PC-9 (cell line): ENCODE measurements at regions not wholly inside any gene's neighbourhood (a gene's known extent, or its start where the extent isn't known, plus 50 kb on each side); places are given as distances from the start of the nearest gene placed in this dataset.

ENCODE experiments used
- EZH2 ChIP-seq: fragments of 200-600 bp; sonication (generic); IDR thresholded peaks from 2 replicates; pipeline ENCODE4 v1.8.0; 2017; ENCODE audit warnings: antibody characterized with exemption, low read depth
- TF ChIP-seq, protein P1 (sequence below): fragments of 200-600 bp; sonication (generic); conservative IDR thresholded peaks from 2 replicates; pipeline ENCODE4 v1.6.1; 2017; ENCODE audit warnings: mixed run types, antibody characterized with exemption, mild to moderate bottlenecking, moderate library complexity

DNA sequence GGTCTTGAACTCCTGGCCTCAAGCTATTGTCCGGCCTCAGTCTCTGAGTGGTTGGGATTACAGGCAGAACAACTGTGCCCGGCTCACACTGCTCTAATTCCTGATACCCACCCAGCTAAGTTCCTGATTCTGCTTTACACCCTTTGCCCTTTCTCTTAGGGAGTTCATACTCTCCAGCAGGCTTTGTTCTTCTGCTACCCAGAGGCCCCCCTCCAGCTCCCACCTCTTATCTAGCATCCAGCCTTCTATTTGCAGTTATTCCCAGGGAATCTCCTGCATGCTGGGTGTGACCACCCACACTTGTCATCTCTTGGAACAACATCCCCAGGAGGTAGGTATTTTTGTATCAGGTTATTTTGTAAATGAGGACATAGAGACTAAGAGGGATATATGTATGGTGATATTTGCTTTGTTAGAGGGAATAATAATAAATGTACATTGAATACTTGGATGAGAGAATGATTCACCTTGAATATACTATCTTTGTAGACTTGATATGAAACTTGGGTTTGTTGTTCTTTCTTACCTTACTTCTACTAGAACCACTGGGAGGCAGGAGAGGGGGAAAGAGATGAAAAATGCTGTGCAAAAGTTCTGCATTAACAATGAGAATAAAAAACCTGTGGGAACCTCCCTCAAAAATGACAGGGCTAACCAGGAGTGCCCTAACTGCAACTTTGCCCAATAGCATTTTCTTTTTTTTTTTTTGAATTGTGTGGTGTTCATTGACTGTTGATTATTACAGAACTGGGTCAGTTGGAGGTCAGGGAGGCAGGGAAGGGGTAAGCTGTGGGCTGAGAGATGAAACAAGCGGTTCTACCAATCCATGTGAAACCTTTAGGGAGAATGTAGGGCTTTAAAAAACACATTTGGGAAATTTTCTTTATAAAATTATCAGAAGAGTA lies 157.4 kb downstream of the SPRY1 start:
- TF ChIP-seq, protein P1, sequence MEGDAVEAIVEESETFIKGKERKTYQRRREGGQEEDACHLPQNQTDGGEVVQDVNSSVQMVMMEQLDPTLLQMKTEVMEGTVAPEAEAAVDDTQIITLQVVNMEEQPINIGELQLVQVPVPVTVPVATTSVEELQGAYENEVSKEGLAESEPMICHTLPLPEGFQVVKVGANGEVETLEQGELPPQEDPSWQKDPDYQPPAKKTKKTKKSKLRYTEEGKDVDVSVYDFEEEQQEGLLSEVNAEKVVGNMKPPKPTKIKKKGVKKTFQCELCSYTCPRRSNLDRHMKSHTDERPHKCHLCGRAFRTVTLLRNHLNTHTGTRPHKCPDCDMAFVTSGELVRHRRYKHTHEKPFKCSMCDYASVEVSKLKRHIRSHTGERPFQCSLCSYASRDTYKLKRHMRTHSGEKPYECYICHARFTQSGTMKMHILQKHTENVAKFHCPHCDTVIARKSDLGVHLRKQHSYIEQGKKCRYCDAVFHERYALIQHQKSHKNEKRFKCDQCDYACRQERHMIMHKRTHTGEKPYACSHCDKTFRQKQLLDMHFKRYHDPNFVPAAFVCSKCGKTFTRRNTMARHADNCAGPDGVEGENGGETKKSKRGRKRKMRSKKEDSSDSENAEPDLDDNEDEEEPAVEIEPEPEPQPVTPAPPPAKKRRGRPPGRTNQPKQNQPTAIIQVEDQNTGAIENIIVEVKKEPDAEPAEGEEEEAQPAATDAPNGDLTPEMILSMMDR, result no peak
- TF ChIP-seq EZH2, result no peak
